Adrenal gland (tissue), 5 donors: ENCODE measurements at regions not wholly inside any gene's neighbourhood (a gene's known extent, or its start where the extent isn't known, plus 50 kb on each side); places are given as distances from the start of the nearest gene placed in this dataset.

Source experiments
- CTCF ChIP-seq, 6 experiments: fragments of 450-650 bp in 4 of 6; fragments of 200-600 bp in 2 of 6; sonication (generic) in 1 of 6; IDR thresholded peaks; 1 replicate in 5 of 6; 2 replicates in 1 of 6; pipeline versions ENCODE4 v1.5.1 to v1.8.0; 2016 to 2021; ENCODE audit warnings: antibody characterized with exemption in 6 of 6, mild to moderate bottlenecking in 2 of 6, moderate library complexity in 1 of 6
- POLR2A ChIP-seq, 2 donors: fragments of 450-650 bp; IDR thresholded peaks; one replicate each; pipeline ENCODE4 v1.6.1; 2017; ENCODE audit warnings: antibody characterized with exemption in 2 of 2, mild to moderate bottlenecking in 2 of 2, moderate library complexity in 1 of 2
- donor health status: DM: no; HTN: no; CAD: no.

DNA sequence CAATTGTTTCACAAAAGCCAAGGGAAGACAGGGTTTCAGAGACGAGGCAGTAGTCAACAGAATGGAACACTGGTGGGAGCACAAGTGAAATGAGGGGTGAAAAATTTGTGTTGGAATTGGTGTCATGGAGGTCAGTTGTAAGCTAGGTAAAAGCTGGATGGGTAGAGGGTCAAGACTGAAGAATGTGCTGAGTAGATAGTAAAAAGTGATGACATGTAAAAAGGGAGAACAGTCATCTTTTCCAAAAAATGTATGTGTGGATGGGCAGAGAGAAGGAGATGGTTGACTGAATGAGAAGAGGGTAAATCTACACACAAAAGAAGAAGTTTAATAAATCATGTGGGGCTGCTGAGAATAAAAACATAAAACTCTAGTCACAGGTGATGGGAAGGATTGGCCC, 92.7 kb upstream of the COL3A1 start:
- no peak for TF ChIP-seq CTCF (IDR thresholded peaks at IDR 0.05)
- TF ChIP-seq POLR2A (IDR thresholded peaks at IDR 0.05): no peak
